Ovary (tissue), 7 donors: ENCODE measurements at regions not wholly inside any gene's neighbourhood (a gene's known extent, or its start where the extent isn't known, plus 50 kb on each side); places are given as distances from the start of the nearest gene placed in this dataset.
A peak's percentile ranks its signal among the peaks of the same experiment; 100 is the strongest.

Source experiments
- DNase-seq, 5 donors: peaks; one replicate each; pipeline ENCODE4 v3.0.0-alpha.2; 2019 to 2020
- H3K27ac ChIP-seq, 2 donors: fragments of 200-600 bp; one replicate each; pipeline versions ENCODE4 v1.5.1 to v1.8.0; 2019 to 2022
- H3K27me3 ChIP-seq: fragments of 200-600 bp; one replicate; pipeline ENCODE4 v1.8.0; 2022
- H3K36me3 ChIP-seq: fragments of 200-600 bp; sonication (generic); one replicate; pipeline ENCODE4 v1.5.1; 2019
- H3K4me1 ChIP-seq: one replicate; pipeline ENCODE4 v1.8.1; 2013; ENCODE audit warnings: mild to moderate bottlenecking, moderate library complexity; ENCODE audit not compliant: insufficient read depth
- H3K4me3 ChIP-seq: fragments of 200-600 bp; sonication (generic); one replicate; pipeline ENCODE4 v1.5.1; 2017
- H3K9me3 ChIP-seq, 2 donors: fragments of 200-600 bp in 1 of 2; sonication (generic) in 1 of 2; one replicate each; pipeline versions ENCODE4 v1.5.1 to v1.8.1; 2013 to 2019; ENCODE audit warnings: mild to moderate bottlenecking in 1 of 2, moderate library complexity in 1 of 2
- EP300 ChIP-seq: sonication (generic); formaldehyde crosslinking; IDR thresholded peaks from one replicate; pipeline ENCODE4 v1.6.1; 2017; ENCODE audit warnings: antibody characterized with exemption
- POLR2A ChIP-seq: fragments of 450-650 bp; IDR thresholded peaks from one replicate; pipeline ENCODE4 v1.6.1; 2017; ENCODE audit warnings: antibody characterized with exemption, mild to moderate bottlenecking, moderate library complexity
- WGBS, 3 donors: extraction: QIAGEN DNeasy Blood & Tissue Kit in 1 of 3; methylation state at CpG; one replicate each; pipeline versions ENCODE4 v1.1.5 to v1.1.7; 2013 to 2017; 5-methylcytosine and 5-hydroxymethylcytosine counted together
- intact Hi-C, 4 donors: fragments of 100-400 bp; cut with DNase I; formaldehyde crosslinking; loops; one replicate each; pipeline versions ENCODE4 v1.11.0 to v1.15.1; 2022 to 2023
- TF ChIP-seq, protein P1 (sequence below), 3 donors: fragments of 450-650 bp in 2 of 3; fragments of 200-600 bp in 1 of 3; IDR thresholded peaks; one replicate each; pipeline versions ENCODE4 v1.5.1 to v1.8.0; 2016 to 2022; ENCODE audit warnings: antibody characterized with exemption in 3 of 3, mild to moderate bottlenecking in 1 of 3
- donor health status: DM: no; HTN: no; CAD: no; lungs with moderate emphysema.
- donor health status: DM: no; HTN: no; CAD: no.
- donor health status: Bipolar disorder and iron deficiency.
- donor health status: DM: no; HTN: no; CAD: no.
- donor health status: DM: yes; HTN: yes; CAD: no.

DNA sequence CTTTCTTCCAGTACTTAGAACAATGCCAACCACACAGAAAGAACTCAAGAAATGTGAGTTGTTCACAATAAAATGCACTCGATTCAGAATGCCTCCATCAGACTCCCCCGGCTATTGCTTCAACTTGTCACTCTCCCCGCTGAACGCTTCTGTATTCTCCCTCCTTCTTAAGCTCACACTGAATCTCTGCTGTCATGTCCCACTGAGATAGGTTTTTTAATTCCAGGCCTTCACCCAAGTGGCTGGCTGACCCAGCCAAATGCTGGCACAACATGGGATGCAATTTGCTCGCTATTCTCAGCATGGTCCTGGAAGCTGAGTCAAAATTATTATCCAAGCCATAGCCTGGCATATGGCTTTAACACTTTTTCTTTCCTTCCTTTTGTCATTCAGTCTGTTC lies 76.8 kb upstream of the SERP2 start:
- no peak overlapping the region for H3K27ac ChIP-seq

DNA sequence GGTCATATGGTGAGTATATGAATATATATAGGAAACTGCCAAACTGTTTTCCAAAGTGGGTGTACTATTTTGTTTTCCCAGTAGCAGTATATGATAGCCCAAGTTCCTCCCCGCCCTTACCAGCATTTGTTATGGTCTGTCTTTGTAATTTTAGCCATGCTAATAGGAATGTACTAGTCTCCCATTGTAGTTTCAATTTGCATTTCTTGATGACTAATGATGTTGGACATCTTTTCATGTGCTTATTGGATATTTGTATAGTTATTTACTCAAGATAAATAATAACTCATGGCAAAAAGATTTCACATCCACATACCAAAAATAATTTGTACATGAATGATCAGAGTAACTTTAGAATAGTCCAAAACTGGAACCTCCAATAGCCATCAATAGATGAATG lies 75.3 kb upstream of the SERP2 start:
- whole genome bisulfite sequencing, 3 donors = 92 to 95% (median 95%) methylated on average over 1 of the region's 1 CpG
- TF ChIP-seq EP300 (no peak), POLR2A (no peak)
- TF ChIP-seq, protein P1, sequence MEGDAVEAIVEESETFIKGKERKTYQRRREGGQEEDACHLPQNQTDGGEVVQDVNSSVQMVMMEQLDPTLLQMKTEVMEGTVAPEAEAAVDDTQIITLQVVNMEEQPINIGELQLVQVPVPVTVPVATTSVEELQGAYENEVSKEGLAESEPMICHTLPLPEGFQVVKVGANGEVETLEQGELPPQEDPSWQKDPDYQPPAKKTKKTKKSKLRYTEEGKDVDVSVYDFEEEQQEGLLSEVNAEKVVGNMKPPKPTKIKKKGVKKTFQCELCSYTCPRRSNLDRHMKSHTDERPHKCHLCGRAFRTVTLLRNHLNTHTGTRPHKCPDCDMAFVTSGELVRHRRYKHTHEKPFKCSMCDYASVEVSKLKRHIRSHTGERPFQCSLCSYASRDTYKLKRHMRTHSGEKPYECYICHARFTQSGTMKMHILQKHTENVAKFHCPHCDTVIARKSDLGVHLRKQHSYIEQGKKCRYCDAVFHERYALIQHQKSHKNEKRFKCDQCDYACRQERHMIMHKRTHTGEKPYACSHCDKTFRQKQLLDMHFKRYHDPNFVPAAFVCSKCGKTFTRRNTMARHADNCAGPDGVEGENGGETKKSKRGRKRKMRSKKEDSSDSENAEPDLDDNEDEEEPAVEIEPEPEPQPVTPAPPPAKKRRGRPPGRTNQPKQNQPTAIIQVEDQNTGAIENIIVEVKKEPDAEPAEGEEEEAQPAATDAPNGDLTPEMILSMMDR (IDR thresholded peaks at IDR 0.05) = no peak
- no peak for DNase-seq
- Histone ChIP-seq H3K36me3 (no peaks in the 10 kb centered on the region), H3K9me3 (no peaks in the 10 kb centered on the region), H3K27me3 (no peaks in the 10 kb centered on the region), H3K4me1 (peaks cover 11% of the 10 kb centered on the region), H3K27ac (no peak overlapping the region), H3K4me3 (no peak overlapping the region)
- intact Hi-C loops = no loop called here

More for the DNA sequence above, 76.8 kb upstream of the SERP2 start:
- H3K4me1 ChIP-seq = peaks cover 6% of the 10 kb centered on the region
- TF ChIP-seq EP300 (no peak), POLR2A (no peak)
- TF ChIP-seq, protein P1 (IDR thresholded peaks at IDR 0.05) = no peak
- no peaks in the 10 kb centered on the region for H3K36me3 ChIP-seq
- H3K4me3 ChIP-seq = no peak overlapping the region
- intact Hi-C loops = no loop called here
- 75 to 87% (median 83%) methylated on average over 5 of the region's 5 CpGs for WGBS, 3 donors
- no peak for DNase-seq
- no peaks in the 10 kb centered on the region for H3K27me3 ChIP-seq
- H3K9me3 ChIP-seq = no peaks in the 10 kb centered on the region

DNA sequence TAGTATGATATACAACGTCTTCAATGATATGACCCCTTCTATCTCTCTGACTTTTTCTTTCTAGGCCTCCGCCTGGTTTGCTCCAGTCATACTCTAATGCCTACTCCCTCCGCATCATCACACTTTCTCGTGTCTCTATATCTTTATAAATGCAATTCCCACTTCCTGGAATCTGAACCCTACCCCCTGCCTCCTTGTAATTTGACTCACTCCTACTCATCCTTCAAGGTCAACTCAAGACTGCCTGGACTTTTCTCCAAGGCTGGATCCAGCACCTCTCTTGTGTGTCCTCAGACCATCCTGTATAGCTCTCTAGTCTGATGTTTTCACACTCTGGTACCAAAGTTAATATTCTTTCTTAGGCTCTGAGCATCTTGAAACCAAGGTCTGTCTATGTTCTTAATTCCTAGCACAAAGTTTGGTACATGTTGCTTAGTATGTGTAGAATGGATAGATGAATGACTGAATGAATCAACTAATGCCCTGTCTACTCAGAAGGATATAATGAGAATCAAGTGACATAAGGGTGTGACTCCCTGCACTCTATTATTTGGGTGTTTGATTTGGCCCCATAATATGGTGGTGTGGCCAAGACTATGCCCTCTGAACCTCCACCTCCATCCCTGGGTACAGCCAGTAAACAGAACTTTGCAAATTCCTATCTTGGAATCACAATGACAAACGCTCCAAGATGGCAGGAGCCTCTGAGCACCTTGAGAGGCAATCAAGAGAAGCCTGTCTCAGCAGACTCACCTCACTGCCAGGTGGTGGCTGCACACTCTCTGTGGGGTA lies 74.3 kb upstream of the SERP2 start:
- TF ChIP-seq, protein P1 (IDR thresholded peaks at IDR 0.05) = no peak
- no peak for TF ChIP-seq EP300
- TF ChIP-seq POLR2A = no peak
- Histone ChIP-seq H3K36me3 (no peaks in the 10 kb centered on the region), H3K27ac (no peak overlapping the region), H3K9me3 (no peaks in the 10 kb centered on the region), H3K4me1 (peaks cover 11% of the 10 kb centered on the region), H3K27me3 (no peaks in the 10 kb centered on the region), H3K4me3 (no peak overlapping the region)
- intact Hi-C loops = no loop called here
- no peak for DNase-seq
- 65 to 75% (median 67%) methylated on average over 5 of the region's 5 CpGs for WGBS, 3 donors

DNA sequence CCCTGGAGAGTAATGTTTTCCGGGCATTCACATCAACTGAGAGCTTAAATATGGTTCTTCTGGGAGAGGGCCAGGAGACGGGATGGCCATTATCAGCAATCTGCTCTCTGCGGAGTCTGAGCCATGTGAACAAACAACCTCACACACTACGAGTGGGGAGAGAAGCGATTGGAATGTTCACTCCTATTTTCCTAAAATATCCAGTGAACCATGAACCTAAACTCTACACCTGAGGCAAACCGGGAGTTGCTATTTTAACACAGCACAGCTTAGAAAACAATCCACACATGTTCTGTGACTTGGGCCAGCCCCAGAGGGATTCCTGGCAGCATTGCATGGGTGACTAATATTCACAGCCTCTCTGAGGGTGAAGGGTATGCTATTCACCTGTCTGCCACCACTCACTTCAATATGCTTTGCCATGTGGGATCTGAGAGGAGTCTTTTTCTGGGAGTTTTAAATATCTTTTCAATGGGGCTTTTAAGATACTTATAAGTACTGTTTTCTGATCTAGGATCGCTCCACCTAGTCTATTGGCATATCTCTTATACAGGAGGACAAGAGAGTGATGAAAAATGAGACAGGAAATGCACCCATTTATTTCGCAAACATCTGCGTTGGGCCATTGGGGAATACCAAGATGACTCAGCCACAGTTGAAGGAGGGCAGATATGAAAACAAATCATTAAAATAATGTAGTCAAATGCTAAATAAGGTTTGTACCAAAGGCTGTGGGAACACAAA lies 72.6 kb upstream of the SERP2 start:
- no peak overlapping the region for H3K4me3 ChIP-seq
- peaks cover 15% of the 10 kb centered on the region for H3K4me1 ChIP-seq
- DNase-seq = peak; percentile 32 to 67 (median 45)
- no peaks in the 10 kb centered on the region for H3K9me3 ChIP-seq
- H3K27me3 ChIP-seq = no peaks in the 10 kb centered on the region
- no peaks in the 10 kb centered on the region for H3K36me3 ChIP-seq
- 22% methylated on average over 9 of the region's 9 CpGs for WGBS, 3 donors
- TF ChIP-seq, protein P1 (IDR thresholded peaks at IDR 0.05) = no peak
- intact Hi-C loops = no loop called here
- H3K27ac ChIP-seq = peak overlapping the region in 1 of 2 donors; percentile 56
